Bronchial epithelial cell (primary cell): ENCODE measurements at regions not wholly inside any gene's neighbourhood (a gene's known extent, or its start where the extent isn't known, plus 50 kb on each side); places are given as distances from the start of the nearest gene placed in this dataset.

Source experiments
- DNase-seq: peaks from one replicate; pipeline ENCODE4 v3.0.0-alpha.2; 2010; ENCODE audit warnings: low read depth
- FAIRE-seq: peaks from 2 replicates; lab custom pipeline; 2011; peaks lifted over from hg19 to GRCh38; lab: Jason Lieb, UNC
- H3K27me3 ChIP-seq: 2 replicates; pipeline ENCODE4 v1.5.1; 2011; ENCODE audit warnings: low read length; ENCODE audit not compliant: control insufficient read depth, insufficient read depth
- H3K36me3 ChIP-seq: 2 replicates; pipeline ENCODE4 v1.5.1; 2011; ENCODE audit warnings: low read length; ENCODE audit not compliant: control insufficient read depth, insufficient read depth
- H3K4me3 ChIP-seq: 2 replicates; pipeline ENCODE4 v1.5.1; 2011; ENCODE audit warnings: mild to moderate bottlenecking, low read depth, low read length, control low read depth
- TF ChIP-seq, protein P1 (sequence below): IDR thresholded peaks from 2 replicates; pipeline ENCODE4 v1.5.1; 2011; ENCODE audit warnings: mild to moderate bottlenecking, moderate library complexity, low read length, control low read depth, inconsistent platforms; ENCODE audit not compliant: insufficient read depth, severe bottlenecking

DNA sequence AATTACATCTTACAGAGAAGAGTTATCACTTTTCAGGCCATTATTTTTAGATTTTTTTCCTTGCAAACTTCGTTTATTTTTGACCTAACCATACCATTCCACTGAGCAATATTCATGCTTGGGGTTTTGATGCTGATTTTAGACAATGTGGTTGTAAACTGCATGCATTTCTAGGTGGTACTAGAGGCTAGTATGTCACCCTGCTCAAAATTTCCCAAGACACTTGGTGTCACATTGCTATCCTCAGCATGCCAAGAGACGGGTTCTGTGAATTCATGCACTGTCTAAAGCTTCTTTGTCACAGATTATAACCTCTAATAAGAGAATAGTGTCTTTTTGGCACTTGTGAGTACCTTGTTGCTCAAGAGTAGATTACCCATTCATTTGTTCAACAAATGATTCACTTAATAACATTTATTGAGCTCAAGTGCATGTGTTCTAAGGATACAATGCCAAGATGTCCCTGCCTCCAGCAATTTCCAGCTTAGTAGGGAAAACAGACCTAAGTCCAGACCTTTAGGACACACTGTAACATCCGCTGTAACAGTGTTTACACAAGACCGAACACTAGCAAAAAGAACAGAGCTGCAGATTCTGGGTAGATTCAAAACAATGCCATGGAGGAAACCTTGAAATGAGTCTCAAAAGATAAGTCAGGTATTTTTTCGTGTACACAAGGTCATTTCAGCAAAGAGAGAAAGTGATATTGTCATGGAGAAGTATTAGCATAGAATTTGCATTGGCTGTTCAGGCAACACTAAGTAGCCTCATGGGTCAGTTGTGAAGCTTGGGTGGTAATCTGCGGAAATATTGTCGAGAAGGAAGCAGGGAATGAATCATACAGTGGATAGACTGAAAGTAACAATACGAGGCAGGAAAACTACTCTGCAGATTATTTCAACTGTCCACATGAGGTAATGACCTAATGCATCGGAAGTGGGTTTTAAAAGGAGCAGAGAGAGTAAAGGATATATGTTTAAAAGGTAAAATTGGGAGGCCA is 515.1 kb upstream of the ZFP42 start:
- DNase-seq (peak; percentile 85), FAIRE-seq (no peak)
- Histone ChIP-seq H3K4me3 (no peak overlapping the region), H3K36me3 (no peaks in the 10 kb centered on the region), H3K27me3 (peaks cover 2% of the 10 kb centered on the region)
- TF ChIP-seq, protein P1, sequence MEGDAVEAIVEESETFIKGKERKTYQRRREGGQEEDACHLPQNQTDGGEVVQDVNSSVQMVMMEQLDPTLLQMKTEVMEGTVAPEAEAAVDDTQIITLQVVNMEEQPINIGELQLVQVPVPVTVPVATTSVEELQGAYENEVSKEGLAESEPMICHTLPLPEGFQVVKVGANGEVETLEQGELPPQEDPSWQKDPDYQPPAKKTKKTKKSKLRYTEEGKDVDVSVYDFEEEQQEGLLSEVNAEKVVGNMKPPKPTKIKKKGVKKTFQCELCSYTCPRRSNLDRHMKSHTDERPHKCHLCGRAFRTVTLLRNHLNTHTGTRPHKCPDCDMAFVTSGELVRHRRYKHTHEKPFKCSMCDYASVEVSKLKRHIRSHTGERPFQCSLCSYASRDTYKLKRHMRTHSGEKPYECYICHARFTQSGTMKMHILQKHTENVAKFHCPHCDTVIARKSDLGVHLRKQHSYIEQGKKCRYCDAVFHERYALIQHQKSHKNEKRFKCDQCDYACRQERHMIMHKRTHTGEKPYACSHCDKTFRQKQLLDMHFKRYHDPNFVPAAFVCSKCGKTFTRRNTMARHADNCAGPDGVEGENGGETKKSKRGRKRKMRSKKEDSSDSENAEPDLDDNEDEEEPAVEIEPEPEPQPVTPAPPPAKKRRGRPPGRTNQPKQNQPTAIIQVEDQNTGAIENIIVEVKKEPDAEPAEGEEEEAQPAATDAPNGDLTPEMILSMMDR, result no peak

DNA sequence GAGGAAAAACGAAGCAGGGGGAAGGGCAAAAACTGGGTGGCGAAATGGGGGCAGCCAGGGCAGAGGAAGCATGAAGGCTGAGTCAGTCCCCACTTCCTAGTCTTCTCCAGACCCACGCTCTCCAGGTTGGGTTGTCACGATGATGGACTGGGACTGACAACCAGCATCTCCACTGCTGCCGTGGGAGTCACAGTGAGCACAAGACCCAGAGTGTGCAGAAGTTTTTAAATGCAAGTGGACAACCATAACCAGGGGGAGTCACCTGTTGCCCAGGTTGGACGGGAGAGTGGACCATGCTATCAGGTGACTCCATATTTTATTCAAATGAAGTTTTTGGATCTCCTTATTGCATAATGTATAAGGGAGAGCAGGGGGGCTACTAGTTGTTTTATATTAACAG is 511.4 kb upstream of the ZFP42 start:
- no peaks in the 10 kb centered on the region for H3K27me3 ChIP-seq
- no peak for FAIRE-seq
- TF ChIP-seq, protein P1, result no peak

DNA sequence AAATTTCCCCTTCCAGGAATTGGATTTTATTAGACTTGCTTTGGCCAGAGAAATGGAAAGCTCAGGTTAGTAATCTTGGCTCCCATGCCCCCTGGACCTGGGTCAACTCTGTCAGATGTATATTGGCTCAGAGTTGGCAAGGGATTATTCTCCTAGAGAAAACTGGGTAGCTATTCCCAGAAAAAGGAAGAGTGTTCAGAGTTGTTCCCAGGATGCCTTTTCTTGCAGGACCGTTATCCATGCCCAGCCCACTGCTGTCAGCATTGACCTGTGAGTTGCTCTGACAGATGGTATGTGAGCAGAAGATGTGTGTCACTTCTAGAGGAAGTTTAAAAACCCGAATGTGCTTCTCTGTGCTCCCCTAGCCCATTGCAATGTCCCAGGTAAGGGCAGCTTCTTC is 509.9 kb upstream of the ZFP42 start:
- Histone ChIP-seq H3K4me3 (no peak overlapping the region), H3K27me3 (no peaks in the 10 kb centered on the region), H3K36me3 (no peaks in the 10 kb centered on the region)
- FAIRE-seq (no peak), DNase-seq (no peak)
- TF ChIP-seq, protein P1, result no peak

More for the DNA sequence above, 511.4 kb upstream of the ZFP42 start:
- no peak overlapping the region for H3K4me3 ChIP-seq
- no peaks in the 10 kb centered on the region for H3K36me3 ChIP-seq
- DNase-seq, result no peak

DNA sequence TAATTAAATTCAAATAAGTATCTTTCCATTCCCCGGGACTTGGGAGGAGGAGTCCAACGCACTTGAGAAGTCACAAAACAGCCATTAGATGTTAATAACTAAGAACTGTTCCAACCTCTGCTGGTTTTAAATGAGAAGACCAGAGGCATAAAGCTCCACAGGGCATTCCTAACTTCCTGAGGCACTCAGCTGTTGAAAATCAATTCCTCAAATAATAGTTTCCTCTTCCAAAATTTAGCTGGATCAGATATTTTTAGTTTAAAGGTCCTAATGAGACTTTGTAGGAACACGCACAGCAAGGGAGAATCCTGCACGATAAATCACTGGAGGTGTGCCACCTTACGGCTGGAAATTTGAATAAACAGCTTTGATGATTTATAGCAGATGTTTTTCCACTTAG is 504.3 kb upstream of the ZFP42 start:
- Histone ChIP-seq H3K27me3 (no peaks in the 10 kb centered on the region), H3K36me3 (no peaks in the 10 kb centered on the region), H3K4me3 (no peak overlapping the region)
- peak; percentile 15 for DNase-seq
- TF ChIP-seq, protein P1, result no peak
- FAIRE-seq, result no peak

DNA sequence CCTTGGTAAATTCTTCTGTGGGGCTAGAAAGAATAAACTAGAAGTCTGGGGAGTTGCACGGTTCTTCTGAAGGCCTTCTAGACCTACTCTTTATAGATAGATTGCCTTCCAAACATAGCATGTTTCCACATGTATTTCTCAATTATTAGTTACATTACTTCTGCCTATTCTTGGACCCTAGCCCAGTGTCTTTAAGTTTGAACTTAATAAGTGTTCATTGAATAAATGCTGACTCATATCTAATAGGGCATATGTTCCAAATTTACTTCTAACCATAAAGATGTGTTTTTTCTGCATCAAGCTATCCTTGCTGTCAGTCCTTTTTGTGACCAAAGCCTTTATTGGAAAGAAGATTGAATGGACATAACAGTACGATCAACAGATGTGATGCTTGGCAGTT is 503.6 kb upstream of the ZFP42 start:
- no peaks in the 10 kb centered on the region for H3K27me3 ChIP-seq
- FAIRE-seq (no peak), DNase-seq (peak; percentile 56)
- H3K4me3 ChIP-seq, result no peak overlapping the region
- TF ChIP-seq, protein P1, result no peak
- H3K36me3 ChIP-seq, result no peaks in the 10 kb centered on the region
